ENCODE measurements at regions not wholly inside any gene's neighbourhood (a gene's known extent, or its start where the extent isn't known, plus 50 kb on each side); places are given as distances from the start of the nearest gene placed in this dataset.

DNA sequence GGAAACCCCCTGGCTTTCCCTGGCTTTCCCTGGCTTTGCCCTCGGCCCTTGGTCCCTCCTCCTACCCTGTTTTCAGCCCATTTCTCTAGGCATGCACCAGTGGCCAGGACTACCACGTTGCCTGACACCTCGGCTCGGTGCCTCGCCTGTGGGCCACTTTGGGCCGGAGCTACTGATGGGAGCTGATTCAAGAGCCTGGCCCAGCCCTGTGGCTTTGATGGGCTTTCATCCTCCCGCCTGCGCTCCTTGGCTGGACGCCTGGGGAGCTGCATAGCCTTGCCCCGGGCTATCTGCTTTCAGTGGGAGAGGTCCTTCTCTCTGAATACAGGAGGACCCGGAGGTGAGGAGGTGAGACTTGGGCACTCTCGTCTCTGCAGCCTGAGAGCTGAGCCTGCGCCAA lies 192.7 kb upstream of the HES1 start:
- TF ChIP-seq, protein P1, sequence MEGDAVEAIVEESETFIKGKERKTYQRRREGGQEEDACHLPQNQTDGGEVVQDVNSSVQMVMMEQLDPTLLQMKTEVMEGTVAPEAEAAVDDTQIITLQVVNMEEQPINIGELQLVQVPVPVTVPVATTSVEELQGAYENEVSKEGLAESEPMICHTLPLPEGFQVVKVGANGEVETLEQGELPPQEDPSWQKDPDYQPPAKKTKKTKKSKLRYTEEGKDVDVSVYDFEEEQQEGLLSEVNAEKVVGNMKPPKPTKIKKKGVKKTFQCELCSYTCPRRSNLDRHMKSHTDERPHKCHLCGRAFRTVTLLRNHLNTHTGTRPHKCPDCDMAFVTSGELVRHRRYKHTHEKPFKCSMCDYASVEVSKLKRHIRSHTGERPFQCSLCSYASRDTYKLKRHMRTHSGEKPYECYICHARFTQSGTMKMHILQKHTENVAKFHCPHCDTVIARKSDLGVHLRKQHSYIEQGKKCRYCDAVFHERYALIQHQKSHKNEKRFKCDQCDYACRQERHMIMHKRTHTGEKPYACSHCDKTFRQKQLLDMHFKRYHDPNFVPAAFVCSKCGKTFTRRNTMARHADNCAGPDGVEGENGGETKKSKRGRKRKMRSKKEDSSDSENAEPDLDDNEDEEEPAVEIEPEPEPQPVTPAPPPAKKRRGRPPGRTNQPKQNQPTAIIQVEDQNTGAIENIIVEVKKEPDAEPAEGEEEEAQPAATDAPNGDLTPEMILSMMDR (IDR thresholded peaks at IDR 0.05) = no peak
- no peak for TF ChIP-seq POLR2A (IDR thresholded peaks at IDR 0.05)
